Gastroesophageal sphincter (tissue), 3 donors: ENCODE measurements at regions not wholly inside any gene's neighbourhood (a gene's known extent, or its start where the extent isn't known, plus 50 kb on each side); places are given as distances from the start of the nearest gene placed in this dataset.

Experiments
- POLR2A ChIP-seq, 2 donors: fragments of 450-650 bp; IDR thresholded peaks; one replicate each; pipeline ENCODE4 v1.6.1; 2017; ENCODE audit warnings: antibody characterized with exemption in 2 of 2, mild to moderate bottlenecking in 2 of 2, moderate library complexity in 1 of 2
- POLR2AphosphoS5 ChIP-seq: sonication (generic); formaldehyde crosslinking; IDR thresholded peaks from one replicate; pipeline ENCODE4 v1.6.1; 2017; ENCODE audit warnings: antibody characterized with exemption
- TF ChIP-seq, protein P1 (sequence below), 4 experiments: fragments of 200-600 bp in 2 of 4; fragments of 450-650 bp in 2 of 4; sonication (generic) in 1 of 4; IDR thresholded peaks; one replicate each; pipeline ENCODE4 v1.5.1; 2017 to 2019; ENCODE audit warnings: antibody characterized with exemption in 4 of 4, mild to moderate bottlenecking in 2 of 4, moderate library complexity in 2 of 4

DNA sequence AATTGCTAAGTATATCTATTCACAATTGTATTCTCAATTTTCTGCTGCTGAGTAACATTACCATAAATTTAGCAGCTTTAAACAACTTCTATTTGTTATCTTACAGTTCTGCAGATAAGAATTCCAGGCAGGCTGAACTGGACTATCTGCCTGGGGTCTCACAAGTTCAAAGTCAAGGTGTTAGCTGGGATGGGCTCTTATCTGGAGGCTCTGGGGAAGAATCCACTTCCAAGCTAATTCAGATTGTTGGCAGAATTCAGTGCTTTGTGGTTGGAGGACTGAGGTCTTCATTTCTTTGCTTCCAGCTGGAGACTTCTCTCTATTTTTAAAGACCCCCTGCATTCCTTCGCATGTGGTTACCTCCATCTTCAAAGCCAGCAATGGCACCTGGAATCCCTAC, 329.9 kb upstream of the ISX start:
- TF ChIP-seq POLR2AphosphoS5 (no peak), POLR2A (IDR thresholded peaks at IDR 0.05) (no peak)
- TF ChIP-seq, protein P1, sequence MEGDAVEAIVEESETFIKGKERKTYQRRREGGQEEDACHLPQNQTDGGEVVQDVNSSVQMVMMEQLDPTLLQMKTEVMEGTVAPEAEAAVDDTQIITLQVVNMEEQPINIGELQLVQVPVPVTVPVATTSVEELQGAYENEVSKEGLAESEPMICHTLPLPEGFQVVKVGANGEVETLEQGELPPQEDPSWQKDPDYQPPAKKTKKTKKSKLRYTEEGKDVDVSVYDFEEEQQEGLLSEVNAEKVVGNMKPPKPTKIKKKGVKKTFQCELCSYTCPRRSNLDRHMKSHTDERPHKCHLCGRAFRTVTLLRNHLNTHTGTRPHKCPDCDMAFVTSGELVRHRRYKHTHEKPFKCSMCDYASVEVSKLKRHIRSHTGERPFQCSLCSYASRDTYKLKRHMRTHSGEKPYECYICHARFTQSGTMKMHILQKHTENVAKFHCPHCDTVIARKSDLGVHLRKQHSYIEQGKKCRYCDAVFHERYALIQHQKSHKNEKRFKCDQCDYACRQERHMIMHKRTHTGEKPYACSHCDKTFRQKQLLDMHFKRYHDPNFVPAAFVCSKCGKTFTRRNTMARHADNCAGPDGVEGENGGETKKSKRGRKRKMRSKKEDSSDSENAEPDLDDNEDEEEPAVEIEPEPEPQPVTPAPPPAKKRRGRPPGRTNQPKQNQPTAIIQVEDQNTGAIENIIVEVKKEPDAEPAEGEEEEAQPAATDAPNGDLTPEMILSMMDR (IDR thresholded peaks at IDR 0.05), result no peak
